ENCODE measurements at regions not wholly inside any gene's neighbourhood (a gene's known extent, or its start where the extent isn't known, plus 50 kb on each side); places are given as distances from the start of the nearest gene placed in this dataset.
A peak's percentile ranks its signal among the peaks of the same experiment; 100 is the strongest.
"Not testable (repeated sequence)": the region's sequence is repeated elsewhere in the genome, so short reads cannot be mapped to it uniquely, and the experiment has no call there.

DNA sequence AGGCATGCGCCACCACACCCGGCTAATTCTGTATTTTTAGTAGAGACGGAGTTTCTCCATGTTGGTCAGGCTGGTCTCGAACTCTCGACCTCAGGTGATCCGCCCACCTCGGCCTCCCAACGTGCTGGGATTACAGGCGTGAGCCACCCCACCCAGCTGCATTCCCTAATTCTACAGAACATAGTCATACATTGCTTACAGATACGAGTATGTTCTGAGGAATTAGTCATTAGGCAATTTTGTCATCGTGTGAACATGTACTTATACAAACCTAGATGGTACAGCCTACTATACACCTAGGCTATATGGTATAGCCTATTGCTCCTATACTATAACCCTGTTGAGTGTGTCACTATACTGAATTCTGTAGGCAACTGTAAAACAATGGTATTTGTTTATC is 353.4 kb upstream of the PSMD7 start:
- not testable (repeated sequence) for H3K4me1 ChIP-seq; H3K36me3 ChIP-seq; H3K4me3 ChIP-seq; H3K9me3 ChIP-seq (replicated peaks); DNase-seq; H3K27ac ChIP-seq; H3K27me3 ChIP-seq

- not testable (repeated sequence) for H3K36me3 ChIP-seq; H3K4me3 ChIP-seq; DNase-seq; H3K9me3 ChIP-seq (replicated peaks); H3K27me3 ChIP-seq; H3K27ac ChIP-seq; H3K4me1 ChIP-seq
Measured at GRCh38 chr16:73940786-73941185, 355.8 kb upstream of the PSMD7 start.

DNA sequence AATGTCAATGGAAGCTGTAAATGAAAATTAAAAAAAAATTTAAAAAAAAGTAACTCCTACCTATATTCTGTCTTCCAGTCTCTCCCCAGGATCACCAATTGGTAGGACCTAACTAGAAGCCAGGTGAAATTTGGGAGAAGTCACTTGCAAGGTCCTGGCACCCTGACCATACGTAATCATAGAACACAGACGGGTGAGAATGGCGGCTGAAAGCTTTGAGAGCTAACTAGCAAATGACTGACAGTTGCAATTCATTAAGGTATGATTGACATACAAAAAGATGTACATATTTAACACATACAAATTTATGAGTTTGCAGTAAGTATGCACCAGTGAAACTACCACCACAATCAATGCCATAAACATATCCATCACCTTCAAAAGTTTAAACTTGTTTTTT is 372.7 kb upstream of the PSMD7 start:
- no peaks in the 10 kb centered on the region for H3K4me1 ChIP-seq
- no peak overlapping the region for H3K4me3 ChIP-seq
- no peaks in the 10 kb centered on the region for H3K9me3 ChIP-seq (replicated peaks)
- H3K27me3 ChIP-seq, result no peaks in the 10 kb centered on the region
- H3K36me3 ChIP-seq, result no peaks in the 10 kb centered on the region
- H3K27ac ChIP-seq, result no peak overlapping the region
- DNase-seq, result no peak

- DNase-seq, result no peak
- H3K27ac ChIP-seq, result no peak overlapping the region
Measured at GRCh38 chr16:73921295-73921694, 375.3 kb upstream of the PSMD7 start.

DNA sequence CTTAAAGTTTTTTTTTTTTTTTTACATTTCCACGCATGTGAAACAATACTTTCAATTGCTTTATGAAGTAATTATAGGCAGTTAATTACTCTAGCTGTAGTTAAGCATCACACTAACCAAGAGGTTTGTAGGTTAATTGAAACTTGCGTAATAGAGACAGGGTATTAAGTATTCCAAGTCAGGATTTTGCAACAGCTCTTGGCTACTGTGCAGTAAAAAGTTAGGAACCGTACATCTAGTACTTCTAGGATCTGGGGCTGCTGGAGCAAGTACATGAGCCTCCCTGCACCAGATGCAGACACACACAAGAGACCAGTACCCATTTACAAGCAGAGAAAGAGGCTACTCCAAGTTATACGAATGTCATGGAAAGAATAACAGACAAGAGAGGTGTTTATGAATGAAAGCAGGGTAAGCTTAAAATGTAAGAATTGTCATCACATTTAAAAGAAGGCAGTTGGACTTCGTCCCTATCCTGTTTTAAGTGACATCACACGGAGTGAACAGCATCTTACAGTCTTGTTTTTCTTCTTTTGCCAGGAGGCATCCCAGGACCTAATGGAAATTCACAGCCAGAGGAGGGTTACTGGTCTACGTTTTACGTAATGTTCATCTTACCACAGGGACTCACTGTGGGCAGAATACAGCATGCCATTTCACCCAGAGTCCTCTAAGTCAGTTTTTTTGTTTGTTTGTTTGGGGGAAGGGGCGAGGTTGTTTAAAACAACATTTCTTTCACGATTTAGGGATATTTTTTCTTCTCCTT is 379.6 kb upstream of the PSMD7 start:
- no peaks in the 10 kb centered on the region for H3K4me1 ChIP-seq
- no peak for DNase-seq
- no peak overlapping the region for H3K27ac ChIP-seq
- H3K9me3 ChIP-seq (replicated peaks), result no peaks in the 10 kb centered on the region
- no peak overlapping the region for H3K4me3 ChIP-seq
- no peaks in the 10 kb centered on the region for H3K36me3 ChIP-seq
- no peaks in the 10 kb centered on the region for H3K27me3 ChIP-seq

More at GRCh38 chr16:73921295-73921694, 375.3 kb upstream of the PSMD7 start:
- no peaks in the 10 kb centered on the region for H3K9me3 ChIP-seq (replicated peaks)
- no peaks in the 10 kb centered on the region for H3K27me3 ChIP-seq
- H3K36me3 ChIP-seq, result no peaks in the 10 kb centered on the region
- H3K4me1 ChIP-seq, result no peaks in the 10 kb centered on the region
- no peak overlapping the region for H3K4me3 ChIP-seq

DNA sequence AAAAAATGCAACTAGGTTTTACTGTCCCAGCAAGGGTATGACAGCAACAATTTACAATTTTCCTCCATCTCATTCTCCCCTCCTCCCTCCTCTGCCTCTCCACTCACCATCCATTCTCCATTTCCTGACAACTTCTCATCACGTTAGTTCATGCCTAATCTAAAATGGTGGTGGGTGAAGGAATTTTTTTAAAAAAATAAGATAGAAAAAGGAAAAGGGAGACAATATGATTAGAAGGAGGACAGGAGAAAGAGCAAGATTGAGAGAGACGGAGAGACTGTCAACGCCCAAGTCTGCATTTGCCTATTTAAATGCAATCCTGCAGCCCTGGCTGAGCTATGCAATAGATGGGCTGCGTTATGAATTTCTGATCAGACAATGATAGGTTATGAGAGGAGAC is 380.7 kb upstream of the PSMD7 start:
- H3K9me3 ChIP-seq (replicated peaks), result no peaks in the 10 kb centered on the region
- no peaks in the 10 kb centered on the region for H3K4me1 ChIP-seq
- H3K27me3 ChIP-seq, result no peaks in the 10 kb centered on the region
- H3K27ac ChIP-seq, result no peak overlapping the region
- H3K4me3 ChIP-seq, result no peak overlapping the region
- H3K36me3 ChIP-seq, result no peaks in the 10 kb centered on the region
- no peak for DNase-seq

- Histone ChIP-seq H3K9me3 (replicated peaks) (no peaks in the 10 kb centered on the region), H3K4me3 (no peak overlapping the region), H3K27ac (no peak overlapping the region), H3K36me3 (no peaks in the 10 kb centered on the region), H3K4me1 (no peaks in the 10 kb centered on the region), H3K27me3 (no peaks in the 10 kb centered on the region)
- DNase-seq, result no peak
Measured at GRCh38 chr16:73915140-73915539, 381.5 kb upstream of the PSMD7 start.

DNA sequence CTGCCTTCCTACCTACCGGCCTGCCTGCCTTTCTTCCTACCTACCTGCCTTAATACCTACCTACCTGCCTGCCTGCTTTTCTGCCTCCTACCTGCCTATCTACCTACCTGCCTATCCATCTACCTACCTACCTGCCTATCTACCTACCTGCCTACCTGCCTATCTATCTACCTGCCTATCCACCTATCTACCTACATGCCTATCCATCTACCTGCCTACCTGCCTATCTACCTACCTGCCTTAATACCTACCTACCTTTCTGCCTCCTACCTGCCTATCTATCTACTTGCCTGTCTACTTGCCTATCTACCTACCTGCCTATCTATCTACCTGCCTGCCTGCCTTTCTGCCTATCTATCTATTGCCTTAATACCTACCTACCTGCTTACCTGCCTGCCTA is 383.8 kb upstream of the PSMD7 start:
- Histone ChIP-seq H3K9me3 (replicated peaks) (no peaks in the 10 kb centered on the region), H3K27ac (no peak overlapping the region), H3K4me1 (no peaks in the 10 kb centered on the region), H3K4me3 (no peak overlapping the region), H3K27me3 (no peaks in the 10 kb centered on the region), H3K36me3 (no peaks in the 10 kb centered on the region)
- DNase-seq, result no peak

- Histone ChIP-seq H3K27me3 (no peaks in the 10 kb centered on the region), H3K4me3 (no peak overlapping the region), H3K4me1 (no peaks in the 10 kb centered on the region), H3K9me3 (replicated peaks) (no peaks in the 10 kb centered on the region), H3K27ac (no peak overlapping the region), H3K36me3 (no peaks in the 10 kb centered on the region)
- DNase-seq, result no peak
Measured at GRCh38 chr16:73912281-73912680, 384.3 kb upstream of the PSMD7 start.

DNA sequence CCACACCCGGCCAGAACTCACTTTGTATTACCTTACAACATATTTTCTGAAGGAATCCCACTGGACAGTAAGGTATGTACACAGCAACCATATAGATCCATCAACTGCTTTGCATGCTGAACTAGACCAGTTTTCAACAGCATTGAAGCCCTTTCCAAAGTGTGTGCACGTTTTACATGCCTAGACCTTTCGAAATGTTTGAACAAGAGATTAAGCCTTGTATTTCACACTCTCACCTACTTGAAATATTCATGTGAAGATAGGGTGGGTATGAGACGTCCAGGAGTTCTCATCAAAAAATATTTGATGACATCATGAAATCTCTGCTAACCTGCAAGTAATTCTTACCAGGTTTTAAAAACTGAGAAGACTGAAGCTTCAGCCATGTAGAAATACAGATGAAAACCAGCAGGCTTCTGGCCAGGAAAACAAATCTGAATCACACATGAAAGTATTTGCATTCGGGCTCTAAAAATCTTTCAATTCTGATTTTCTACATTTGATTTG is 387.0 kb upstream of the PSMD7 start:
- Histone ChIP-seq H3K4me3 (no peak overlapping the region), H3K9me3 (replicated peaks) (no peaks in the 10 kb centered on the region), H3K36me3 (no peaks in the 10 kb centered on the region), H3K4me1 (no peaks in the 10 kb centered on the region), H3K27ac (no peak overlapping the region), H3K27me3 (no peaks in the 10 kb centered on the region)
- no peak for DNase-seq

- Histone ChIP-seq H3K27ac (no peak overlapping the region), H3K36me3 (no peaks in the 10 kb centered on the region), H3K9me3 (replicated peaks) (no peaks in the 10 kb centered on the region), H3K4me3 (no peak overlapping the region), H3K4me1 (no peaks in the 10 kb centered on the region), H3K27me3 (no peaks in the 10 kb centered on the region)
- DNase-seq, result peak in 1 of 2 experiments; percentile 0
Measured at GRCh38 chr16:73891129-73891542, 405.5 kb upstream of the PSMD7 start.

- Histone ChIP-seq H3K27me3 (no peaks in the 10 kb centered on the region), H3K9me3 (replicated peaks) (no peaks in the 10 kb centered on the region), H3K4me3 (no peak overlapping the region), H3K27ac (no peak overlapping the region), H3K4me1 (no peaks in the 10 kb centered on the region), H3K36me3 (no peaks in the 10 kb centered on the region)
- DNase-seq, result no peak
Measured at GRCh38 chr16:73890186-73891128, 406.2 kb upstream of the PSMD7 start.

DNA sequence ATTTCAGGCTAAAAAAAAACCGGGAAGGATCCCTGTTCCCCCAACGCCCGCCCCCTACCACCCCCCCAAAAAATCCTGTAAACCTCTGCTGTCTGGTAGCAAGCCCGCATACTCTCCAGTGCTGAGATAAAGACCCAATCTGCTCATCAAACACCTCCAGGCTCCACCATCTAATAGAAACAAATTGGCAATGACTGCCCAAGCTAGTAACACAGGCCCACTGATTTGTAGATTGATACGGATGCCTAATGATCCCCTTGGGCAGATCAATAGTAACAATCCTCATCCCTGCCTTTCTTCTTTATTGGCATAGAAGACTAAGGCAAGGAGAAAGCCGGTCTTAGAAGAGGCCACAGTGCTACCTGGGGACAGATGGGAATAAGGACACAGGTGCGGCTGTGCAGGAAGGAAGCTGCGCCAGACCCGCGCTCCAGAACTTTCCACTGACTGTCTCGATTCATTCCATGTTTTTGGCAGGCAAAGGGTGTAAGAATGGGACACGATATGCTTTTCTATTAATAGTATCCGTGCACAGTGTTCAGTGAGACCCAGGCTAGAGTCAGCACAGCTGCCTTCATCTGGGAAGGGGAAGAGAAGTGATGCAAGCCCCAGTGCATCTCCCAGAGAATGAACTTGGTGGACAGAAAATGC is 407.6 kb upstream of the PSMD7 start:
- Histone ChIP-seq H3K27me3 (no peaks in the 10 kb centered on the region), H3K9me3 (replicated peaks) (no peaks in the 10 kb centered on the region), H3K4me1 (no peaks in the 10 kb centered on the region), H3K36me3 (no peaks in the 10 kb centered on the region), H3K27ac (no peak overlapping the region), H3K4me3 (no peak overlapping the region)
- DNase-seq, result no peak

DNA sequence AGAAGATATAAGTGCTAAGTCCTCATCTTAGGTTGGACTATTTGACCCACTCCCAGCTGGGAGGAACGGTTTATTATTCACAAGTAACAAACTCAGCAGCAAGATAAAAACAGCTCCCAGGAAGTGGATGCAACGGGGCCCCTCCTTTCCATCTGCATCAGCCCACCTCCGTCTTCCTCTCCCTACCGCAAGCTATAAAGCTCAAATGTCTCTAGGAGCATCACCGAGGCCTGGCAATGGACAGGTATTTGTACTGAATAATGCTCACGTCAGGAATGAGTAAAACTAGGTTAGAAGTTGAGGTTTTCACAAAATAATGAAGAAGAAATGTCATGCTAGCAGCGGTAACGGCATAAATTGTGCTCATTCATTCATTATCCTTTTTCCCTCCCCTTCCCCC is 408.7 kb upstream of the PSMD7 start:
- Histone ChIP-seq H3K27ac (no peak overlapping the region), H3K9me3 (replicated peaks) (no peaks in the 10 kb centered on the region), H3K4me1 (no peaks in the 10 kb centered on the region), H3K36me3 (no peaks in the 10 kb centered on the region), H3K27me3 (no peaks in the 10 kb centered on the region), H3K4me3 (no peak overlapping the region)
- DNase-seq, result no peak

DNA sequence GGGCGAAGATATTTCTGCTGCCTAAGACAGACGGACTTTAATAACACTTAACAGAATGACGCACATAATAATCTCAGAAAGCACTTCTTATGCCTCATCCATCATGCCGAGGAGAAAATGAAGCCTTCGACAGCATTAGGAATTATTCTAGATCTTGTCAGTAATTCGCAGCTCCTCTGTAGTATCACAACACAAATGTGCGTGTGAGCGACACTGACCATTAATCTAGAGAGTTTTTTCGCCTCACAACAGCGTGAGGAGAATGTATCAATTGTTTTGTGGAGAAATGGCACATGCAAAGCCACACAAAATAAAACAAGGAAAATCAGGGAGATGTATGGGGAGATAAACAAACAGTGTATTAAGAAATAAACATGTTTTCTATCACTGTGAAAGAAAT is 410.2 kb upstream of the PSMD7 start:
- Histone ChIP-seq H3K27ac (no peak overlapping the region), H3K9me3 (replicated peaks) (no peaks in the 10 kb centered on the region), H3K4me1 (no peaks in the 10 kb centered on the region), H3K36me3 (no peaks in the 10 kb centered on the region), H3K27me3 (no peaks in the 10 kb centered on the region), H3K4me3 (no peak overlapping the region)
- DNase-seq, result no peak

Data from SJCRH30 (cell line).